GM12872 (cell line): ENCODE measurements at regions not wholly inside any gene's neighbourhood (a gene's known extent, or its start where the extent isn't known, plus 50 kb on each side); places are given as distances from the start of the nearest gene placed in this dataset.

ENCODE experiments used
- CTCF ChIP-seq: IDR thresholded peaks from 3 replicates; pipeline ENCODE4 v1.5.1; 2011; ENCODE audit warnings: low read depth, mild to moderate bottlenecking, low read length, moderate library complexity; ENCODE audit not compliant: insufficient read depth

- no peak for TF ChIP-seq CTCF
These were observed 464.7 kb upstream of the COX7C start for GRCh38 chr5:86152988-86153560.

- TF ChIP-seq CTCF = no peak
These were observed 461.9 kb upstream of the COX7C start for GRCh38 chr5:86155796-86156195.

- no peak for TF ChIP-seq CTCF
These were observed 447.5 kb upstream of the COX7C start for GRCh38 chr5:86170194-86170593.

GRCh38 chr5:86175224-86175623 lies 442.5 kb upstream of the COX7C start:
- TF ChIP-seq CTCF = no peak

GRCh38 chr5:86199287-86199686 lies 418.5 kb upstream of the COX7C start:
- TF ChIP-seq CTCF = no peak

GRCh38 chr5:86228147-86228546 lies 389.6 kb upstream of the COX7C start:
- no peak for TF ChIP-seq CTCF

- no peak for TF ChIP-seq CTCF
These were observed 385.5 kb upstream of the COX7C start for GRCh38 chr5:86232246-86232645.

GRCh38 chr5:86244153-86244552 lies 373.6 kb upstream of the COX7C start:
- TF ChIP-seq CTCF = no peak
